PC-9 (cell line): ENCODE measurements at regions not wholly inside any gene's neighbourhood (a gene's known extent, or its start where the extent isn't known, plus 50 kb on each side); places are given as distances from the start of the nearest gene placed in this dataset.

Experiments
- BruUV-seq: library from RNA; stranded (reverse); fragments of 400-500 nt; replicated peaks from 2 replicates; lab custom pipeline; 2021; lab: Mats Ljungman, UMichigan
- CTCF ChIA-PET: fragments of 300-600 bp; sonication (Branson Sonifier 250); formaldehyde crosslinking; loops from one replicate; lab custom pipeline; 2022; ENCODE audit warnings: antibody characterized with exemption; lab: Charles Lee
- POLR2A ChIA-PET: fragments of 300-600 bp; sonication (Branson Sonifier 250); formaldehyde crosslinking; loops from one replicate; lab custom pipeline; 2022; ENCODE audit warnings: antibody characterized with exemption; ENCODE audit not compliant: unreplicated experiment; lab: Charles Lee
- DNase-seq, 2 experiments: peaks; one replicate each; pipeline versions ENCODE4 v3.0.0 to v3.0.0-alpha.2; 2015 to 2022; ENCODE audit warnings: mixed read lengths in 1 of 2
- H2AFZ ChIP-seq: fragments of 200-600 bp; sonication (generic); 2 replicates; pipeline ENCODE4 v1.8.1; 2017; ENCODE audit warnings: antibody characterized with exemption
- H3F3A ChIP-seq: fragments of 200-600 bp; sonication (generic); 2 replicates; pipeline ENCODE4 v1.8.1; 2017; ENCODE audit warnings: antibody characterized with exemption, mild to moderate bottlenecking, low read depth; ENCODE audit not compliant: insufficient read depth
- H3K27ac ChIP-seq: fragments of 200-600 bp; sonication (generic); 2 replicates; pipeline ENCODE4 v1.6.1; 2016; ENCODE audit warnings: mixed run types
- H3K27me3 ChIP-seq: fragments of 200-600 bp; sonication (generic); 2 replicates; pipeline ENCODE4 v1.6.1; 2016; ENCODE audit warnings: low read depth, mixed run types; ENCODE audit not compliant: insufficient read depth
- H3K36me3 ChIP-seq: fragments of 200-600 bp; sonication (generic); 2 replicates; pipeline ENCODE4 v1.6.1; 2016; ENCODE audit warnings: low read depth, mixed run types
- H3K4me1 ChIP-seq: fragments of 200-600 bp; sonication (generic); replicated peaks from 2 replicates; pipeline ENCODE4 v1.6.1; 2016; ENCODE audit warnings: mixed run types; ENCODE audit not compliant: insufficient read depth
- H3K4me2 ChIP-seq: fragments of 200-600 bp; sonication (generic); 2 replicates; pipeline ENCODE4 v1.6.1; 2017; ENCODE audit warnings: mixed run types
- H3K4me3 ChIP-seq: fragments of 200-600 bp; sonication (generic); 2 replicates; pipeline ENCODE4 v1.6.1; 2016; ENCODE audit warnings: mixed run types
- H3K79me2 ChIP-seq: fragments of 200-600 bp; sonication (generic); 2 replicates; pipeline ENCODE4 v1.6.1; 2017; ENCODE audit warnings: low read depth, mixed run types
- H3K9me2 ChIP-seq: fragments of 200-600 bp; sonication (generic); 2 replicates; pipeline ENCODE4 v1.8.1; 2017; ENCODE audit warnings: mild to moderate bottlenecking; ENCODE audit not compliant: insufficient read depth
- H3K9me3 ChIP-seq: fragments of 200-600 bp; sonication (generic); 2 replicates; pipeline ENCODE4 v1.8.1; 2016; ENCODE audit warnings: low read depth; ENCODE audit not compliant: insufficient read depth
- H4K20me1 ChIP-seq: fragments of 200-600 bp; sonication (generic); 2 replicates; pipeline ENCODE4 v1.8.1; 2017; ENCODE audit not compliant: insufficient read depth
- CTCF ChIP-seq: fragments of 200-600 bp; sonication (generic); conservative IDR thresholded peaks from 2 replicates; pipeline ENCODE4 v1.6.1; 2017; ENCODE audit warnings: mixed run types, antibody characterized with exemption, mild to moderate bottlenecking, moderate library complexity
- EZH2 ChIP-seq: fragments of 200-600 bp; sonication (generic); IDR thresholded peaks from 2 replicates; pipeline ENCODE4 v1.8.0; 2017; ENCODE audit warnings: antibody characterized with exemption, low read depth
- intact Hi-C: fragments of 100-400 bp; cut with micrococcal nuclease; formaldehyde crosslinking; loops from one replicate; pipeline ENCODE4 v1.10.0; 2022; ENCODE audit not compliant: unreplicated experiment

- H3K27ac ChIP-seq: no peak overlapping the region
- POLR2A ChIA-PET: no interaction called here
- no peaks in the 10 kb centered on the region for H3K9me2 ChIP-seq
- BruUV-seq: no TSS peak
- CTCF ChIA-PET: interaction anchor here (0.7 kb wide), 1 partner anchor 1784 kb away, joined by 3 read pairs; no protein-coding TSS in a partner anchor
- H3K27me3 ChIP-seq: no peaks in the 10 kb centered on the region
- H3F3A ChIP-seq: no peaks in the 10 kb centered on the region
- H3K9me3 ChIP-seq: no peaks in the 10 kb centered on the region
- no peaks in the 10 kb centered on the region for H3K36me3 ChIP-seq
- no peaks in the 10 kb centered on the region for H3K79me2 ChIP-seq
- no peaks in the 10 kb centered on the region for H4K20me1 ChIP-seq
- H3K4me1 ChIP-seq: no peaks in the 10 kb centered on the region
- no peak for DNase-seq
- no peak overlapping the region for H3K4me2 ChIP-seq
- H2AFZ ChIP-seq: no peak overlapping the region
- no peak overlapping the region for H3K4me3 ChIP-seq
- intact Hi-C loops: no loop called here
- no peak for TF ChIP-seq CTCF
- no peak for TF ChIP-seq EZH2
Observed at GRCh38 chr10:91711885-91712680, 79.2 kb upstream of the PPP1R3C start.

- no peak for TF ChIP-seq CTCF
- TF ChIP-seq EZH2: no peak
- no peaks in the 10 kb centered on the region for H3F3A ChIP-seq
- no peak overlapping the region for H3K4me3 ChIP-seq
- no peaks in the 10 kb centered on the region for H3K4me1 ChIP-seq
- no peaks in the 10 kb centered on the region for H3K36me3 ChIP-seq
- ChIA-PET CTCF (no interaction called here), POLR2A (no interaction called here)
- peak in 1 of 2 experiments; percentile 35 for DNase-seq
- H4K20me1 ChIP-seq: no peaks in the 10 kb centered on the region
- no peak overlapping the region for H3K4me2 ChIP-seq
- no peaks in the 10 kb centered on the region for H3K79me2 ChIP-seq
- no peak overlapping the region for H2AFZ ChIP-seq
- intact Hi-C loops: no loop called here
- no peak overlapping the region for H3K27ac ChIP-seq
- no peaks in the 10 kb centered on the region for H3K9me3 ChIP-seq
- BruUV-seq: no TSS peak
- H3K27me3 ChIP-seq: no peaks in the 10 kb centered on the region
- H3K9me2 ChIP-seq: no peaks in the 10 kb centered on the region
Observed at GRCh38 chr10:91709394-91709798, 76.5 kb upstream of the PPP1R3C start.

- DNase-seq: no peak
- no peak overlapping the region for H3K4me3 ChIP-seq
- H3K4me1 ChIP-seq: no peaks in the 10 kb centered on the region
- no peak overlapping the region for H2AFZ ChIP-seq
- H3K4me2 ChIP-seq: no peak overlapping the region
- H3K27me3 ChIP-seq: no peaks in the 10 kb centered on the region
- TF ChIP-seq EZH2 (no peak), CTCF (no peak)
- H4K20me1 ChIP-seq: no peaks in the 10 kb centered on the region
- no peaks in the 10 kb centered on the region for H3K79me2 ChIP-seq
- H3F3A ChIP-seq: no peaks in the 10 kb centered on the region
- intact Hi-C loops: no loop called here
- no TSS peak for BruUV-seq
- H3K9me2 ChIP-seq: no peaks in the 10 kb centered on the region
- H3K27ac ChIP-seq: no peak overlapping the region
- POLR2A ChIA-PET: interaction anchor here (0.6 kb wide), 1 partner anchor 1667 kb away, joined by 3 read pairs; no protein-coding TSS in a partner anchor
- no peaks in the 10 kb centered on the region for H3K9me3 ChIP-seq
- CTCF ChIA-PET: no interaction called here
- no peaks in the 10 kb centered on the region for H3K36me3 ChIP-seq
Observed at GRCh38 chr10:91708174-91708861, 75.4 kb upstream of the PPP1R3C start.
